ENCODE measurements at regions not wholly inside any gene's neighbourhood (a gene's known extent, or its start where the extent isn't known, plus 50 kb on each side); places are given as distances from the start of the nearest gene placed in this dataset.
A peak's percentile ranks its signal among the peaks of the same experiment; 100 is the strongest.
"Not testable (repeated sequence)": the region's sequence is repeated elsewhere in the genome, so short reads cannot be mapped to it uniquely, and the experiment has no call there.

DNA sequence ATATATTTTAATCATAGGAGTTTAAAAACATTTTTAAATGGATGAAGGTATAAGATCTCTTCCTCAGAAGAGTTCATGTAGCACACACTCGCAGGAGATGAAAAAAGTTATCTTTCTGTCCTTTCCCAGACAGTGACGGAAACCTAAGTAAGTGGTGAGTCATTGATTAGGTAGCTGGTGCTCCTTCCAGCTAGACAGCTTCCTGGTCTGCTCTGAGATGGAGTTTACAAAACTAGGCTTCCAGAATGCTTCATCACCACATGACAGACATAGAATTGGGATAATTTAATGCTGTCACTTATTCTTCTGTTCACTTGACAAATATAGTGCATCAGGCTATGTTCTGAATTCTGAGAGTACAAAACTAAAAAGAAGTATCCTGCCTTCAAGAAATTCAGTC is 2393.0 kb upstream of the C9orf72 start:
- no peak for DNase-seq (ENCODE audit: low read depth in 2 of 2)

GRCh38 chr9:29968831-29969230 is 2395.6 kb upstream of the C9orf72 start:
- DNase-seq (ENCODE audit: low read depth in 2 of 2) = no peak

- no peak for DNase-seq (ENCODE audit: low read depth in 2 of 2)
These were observed 2396.1 kb upstream of the C9orf72 start for GRCh38 chr9:29969408-29969807.

DNA sequence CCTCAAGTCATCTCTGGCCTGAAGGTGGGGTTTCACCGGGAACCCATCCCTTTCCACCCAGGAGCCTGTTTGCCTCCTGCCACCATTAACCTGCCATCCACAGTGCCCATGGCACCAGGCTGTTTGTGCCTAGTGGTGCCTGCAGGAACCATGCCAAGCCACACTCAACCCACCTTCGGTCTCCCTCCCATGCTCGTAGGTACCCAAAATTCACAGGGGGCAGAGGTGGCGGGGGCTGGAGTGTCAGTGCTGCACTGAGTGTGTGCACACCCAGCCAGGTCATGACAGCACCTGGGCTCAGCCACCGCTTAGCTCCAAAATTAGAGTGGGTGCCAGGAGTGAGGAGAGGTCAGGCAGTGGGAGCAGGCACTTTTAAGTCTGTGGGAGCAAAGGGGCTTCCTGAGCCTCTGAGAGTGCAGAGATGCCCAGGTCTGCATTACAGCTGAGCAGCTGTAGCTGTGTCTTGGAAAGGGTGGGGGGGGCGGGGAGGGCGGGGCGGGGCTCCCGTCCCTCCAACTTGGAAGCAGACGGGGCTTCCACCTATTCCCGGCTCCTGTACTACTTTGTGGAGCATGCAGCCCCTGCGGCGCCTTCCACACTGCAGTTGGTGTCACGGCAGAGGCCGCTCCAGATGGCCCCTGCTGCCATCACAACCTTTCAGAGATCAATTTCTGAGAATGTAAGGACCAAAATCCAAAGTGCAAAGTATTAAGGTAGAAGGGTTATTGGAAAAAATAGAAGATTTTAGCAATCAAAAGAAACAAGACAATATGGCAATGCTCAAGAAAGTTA is 2396.8 kb upstream of the C9orf72 start:
- no peak for DNase-seq (ENCODE audit: low read depth in 2 of 2)

DNA sequence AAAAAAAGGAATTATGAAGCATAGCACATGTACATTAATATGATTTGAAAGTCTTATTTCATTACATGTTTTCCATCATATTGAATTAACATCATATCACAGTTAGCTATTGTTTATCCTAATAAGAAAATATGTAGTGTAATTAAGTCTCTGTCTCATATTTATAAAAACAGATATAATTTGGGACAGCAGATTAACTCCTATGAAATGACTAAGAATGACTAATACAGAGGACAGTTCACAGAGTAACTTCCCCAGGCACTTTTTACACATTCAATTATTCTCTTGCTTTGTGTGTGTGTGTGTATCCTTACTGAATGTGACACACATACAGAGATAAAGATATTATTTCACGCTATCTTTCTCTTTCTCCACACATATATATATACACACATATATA is 2400.9 kb upstream of the C9orf72 start:
- DNase-seq (ENCODE audit: low read depth in 2 of 2) = no peak

DNA sequence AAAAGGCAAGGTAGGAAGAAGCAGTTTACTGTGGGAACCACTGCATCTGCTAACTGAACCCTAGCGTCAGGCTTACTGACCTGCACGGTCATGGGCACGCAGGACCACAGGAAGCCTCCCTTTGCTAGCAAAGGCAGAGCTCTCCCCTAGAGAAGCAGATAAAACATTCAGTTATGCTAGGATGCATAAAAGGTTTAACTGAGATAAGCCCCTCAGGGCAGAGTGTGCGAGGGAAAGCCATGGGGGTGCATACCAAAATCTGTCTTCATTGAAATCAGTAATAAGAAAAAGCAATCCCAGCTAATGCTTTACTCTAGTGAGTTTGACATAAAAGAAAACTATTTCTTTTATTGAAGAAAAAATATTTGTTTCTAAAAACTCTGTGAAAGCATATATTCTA is 2403.7 kb upstream of the C9orf72 start:
- no peak for DNase-seq (ENCODE audit: low read depth in 2 of 2)

DNA sequence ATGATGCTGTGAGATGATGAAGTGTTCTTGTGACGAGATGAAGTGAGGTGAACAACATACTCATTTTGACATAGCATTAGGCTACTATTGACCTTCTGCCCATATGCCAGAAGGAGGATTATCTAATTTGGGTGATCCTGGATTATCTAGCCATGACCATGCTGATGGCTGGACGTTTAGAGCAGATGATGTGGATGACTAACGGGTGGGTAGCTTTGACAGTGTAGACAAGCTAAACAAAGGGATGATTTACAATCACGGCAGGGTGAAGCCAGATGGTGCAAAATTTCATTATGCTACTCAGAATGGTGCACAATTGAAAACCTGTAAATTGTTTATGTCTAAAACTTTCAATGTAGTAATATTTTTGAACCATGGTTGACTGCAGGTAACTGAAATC is 2403.4 kb upstream of the ACO1 start:
- no peak for DNase-seq (ENCODE audit: low read depth in 2 of 2)

DNA sequence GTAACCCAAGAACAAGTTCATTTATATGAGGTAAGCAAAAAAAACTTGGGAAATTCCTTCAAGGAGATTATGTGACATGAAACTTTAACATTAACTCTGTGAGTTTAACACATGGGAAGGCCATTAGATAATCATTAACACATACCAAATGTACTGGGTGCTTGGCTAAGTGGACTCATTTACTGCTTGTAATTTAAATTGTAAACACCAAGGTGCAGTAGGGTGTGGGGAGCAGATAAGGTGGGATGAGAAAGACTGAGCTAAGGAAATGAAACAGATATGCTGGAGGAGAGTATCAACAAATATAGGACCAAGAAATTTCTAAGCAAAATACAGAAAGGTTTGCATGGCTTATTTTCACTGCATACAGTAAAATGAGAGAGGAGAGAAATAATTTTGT is 2384.8 kb upstream of the ACO1 start:
- no peak for DNase-seq (ENCODE audit: low read depth in 2 of 2)

DNA sequence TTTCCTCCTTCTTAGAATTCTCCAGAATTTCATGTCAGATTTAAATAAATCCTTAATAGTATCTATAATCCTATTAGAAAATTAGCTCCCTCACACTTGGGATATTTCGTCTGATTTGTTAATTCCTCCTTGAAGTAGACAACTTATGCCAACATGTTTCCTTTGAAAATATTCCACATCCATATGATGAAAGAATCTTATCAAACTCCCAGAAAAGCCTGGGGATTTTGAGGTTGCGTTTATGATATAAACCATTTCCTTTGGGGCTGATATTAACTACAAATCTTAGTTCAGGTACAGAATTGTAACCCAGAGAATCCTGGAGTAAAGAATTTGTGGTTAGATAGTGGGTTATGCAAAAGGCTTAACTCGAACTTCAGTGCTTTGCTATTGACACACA is 2373.8 kb upstream of the ACO1 start:
- no peak for DNase-seq (ENCODE audit: low read depth in 2 of 2)

- DNase-seq (ENCODE audit: low read depth in 2 of 2) = no peak
These were observed 2371.8 kb upstream of the ACO1 start for GRCh38 chr9:30012622-30013021.

DNA sequence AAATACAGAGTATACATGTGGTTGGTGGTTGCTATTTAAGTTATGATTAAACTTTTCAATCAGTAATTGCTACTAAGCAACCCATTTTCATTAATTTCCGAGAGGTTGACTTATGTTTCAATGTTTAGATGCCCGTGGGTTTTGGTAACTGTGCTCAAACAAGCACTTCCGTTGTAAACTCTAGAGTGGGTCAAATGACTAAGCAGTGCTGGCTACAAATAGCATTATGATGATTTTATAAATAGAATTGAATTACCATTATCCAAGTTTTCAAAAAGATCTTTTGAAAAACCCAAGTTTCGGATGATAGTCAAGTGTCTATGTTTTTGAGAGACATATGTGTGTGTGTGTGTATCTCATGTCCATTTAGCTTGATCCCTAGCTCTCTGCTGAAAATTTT is 2369.4 kb upstream of the ACO1 start:
- no peak for DNase-seq (ENCODE audit: low read depth in 2 of 2)

- DNase-seq (ENCODE audit: low read depth in 2 of 2) = no peak
These were observed 2364.3 kb upstream of the ACO1 start for GRCh38 chr9:30020161-30020560.

GRCh38 chr9:30035761-30036160 is 2348.7 kb upstream of the ACO1 start:
- no peak for DNase-seq (ENCODE audit: low read depth in 2 of 2)

GRCh38 chr9:30036558-30036957 is 2347.9 kb upstream of the ACO1 start:
- no peak for DNase-seq (ENCODE audit: low read depth in 2 of 2)

- no peak for DNase-seq (ENCODE audit: low read depth in 2 of 2)
These were observed 2344.7 kb upstream of the ACO1 start for GRCh38 chr9:30039712-30040111.

DNA sequence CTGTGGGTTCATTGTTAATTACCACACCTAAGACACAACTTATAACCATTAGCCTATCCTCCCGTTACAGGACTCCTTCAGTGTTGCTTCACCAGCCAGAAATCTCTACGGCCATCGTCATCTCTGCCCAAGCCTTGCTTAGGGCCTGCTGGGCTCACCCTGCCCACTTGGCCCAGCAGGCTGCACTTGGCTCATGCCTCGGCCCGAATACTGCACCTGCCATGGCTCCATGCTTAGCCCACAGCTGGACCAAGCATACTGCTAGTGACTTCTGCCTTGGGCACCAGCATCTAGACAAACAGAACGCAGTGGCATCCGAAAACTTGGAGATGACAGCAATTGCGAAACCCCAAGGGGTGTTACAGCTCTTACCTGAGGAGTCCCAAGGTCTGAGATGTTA is 2336.0 kb upstream of the ACO1 start:
- DNase-seq (ENCODE audit: low read depth in 2 of 2) = no peak

- no peak for DNase-seq (ENCODE audit: low read depth in 2 of 2)
These were observed 2326.0 kb upstream of the ACO1 start for GRCh38 chr9:30058463-30058862.

DNA sequence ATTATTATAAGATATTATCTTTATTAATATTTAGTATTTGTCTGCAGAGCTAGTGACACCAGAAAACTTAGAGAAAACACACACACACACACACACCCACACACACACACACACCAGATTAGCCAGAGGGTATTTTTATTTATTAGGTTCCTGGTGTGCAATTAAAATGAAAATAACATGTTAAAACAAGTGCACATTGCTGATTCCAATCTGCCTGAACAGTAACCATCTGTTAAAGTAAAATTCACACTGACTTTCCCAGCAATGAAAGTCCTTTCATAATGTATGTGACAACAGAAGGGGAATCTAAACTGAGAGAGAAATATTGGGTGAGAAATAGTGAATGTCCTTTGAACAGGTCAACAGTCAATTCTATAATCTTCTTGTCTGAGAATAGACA is 2323.5 kb upstream of the ACO1 start:
- DNase-seq (ENCODE audit: low read depth in 2 of 2) = no peak

GRCh38 chr9:30065888-30066287 is 2318.6 kb upstream of the ACO1 start:
- no peak for DNase-seq (ENCODE audit: low read depth in 2 of 2)

GRCh38 chr9:30069236-30069635 is 2315.2 kb upstream of the ACO1 start:
- DNase-seq (ENCODE audit: low read depth in 2 of 2) = not testable (repeated sequence)

DNA sequence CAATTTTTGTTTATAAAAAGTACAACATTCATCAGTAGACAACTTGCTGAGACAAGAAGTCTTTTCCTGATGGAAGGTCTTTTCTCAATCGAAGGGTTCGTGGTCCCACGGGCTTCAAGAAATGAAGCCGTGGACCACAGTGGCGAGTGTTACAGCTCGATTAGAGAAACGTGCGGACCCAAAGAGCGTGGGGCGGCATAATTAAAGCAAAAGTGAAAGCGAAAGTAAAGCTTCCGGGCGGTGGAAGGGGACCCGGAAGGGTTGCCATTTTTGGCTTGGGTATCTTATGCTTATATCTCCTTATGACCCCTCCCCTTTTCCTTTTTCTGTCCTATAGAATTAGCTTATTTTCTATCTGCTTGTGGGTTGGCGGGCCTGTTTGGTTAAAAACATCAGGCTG is 2309.4 kb upstream of the ACO1 start:
- DNase-seq (ENCODE audit: low read depth in 2 of 2) = no peak

DNA sequence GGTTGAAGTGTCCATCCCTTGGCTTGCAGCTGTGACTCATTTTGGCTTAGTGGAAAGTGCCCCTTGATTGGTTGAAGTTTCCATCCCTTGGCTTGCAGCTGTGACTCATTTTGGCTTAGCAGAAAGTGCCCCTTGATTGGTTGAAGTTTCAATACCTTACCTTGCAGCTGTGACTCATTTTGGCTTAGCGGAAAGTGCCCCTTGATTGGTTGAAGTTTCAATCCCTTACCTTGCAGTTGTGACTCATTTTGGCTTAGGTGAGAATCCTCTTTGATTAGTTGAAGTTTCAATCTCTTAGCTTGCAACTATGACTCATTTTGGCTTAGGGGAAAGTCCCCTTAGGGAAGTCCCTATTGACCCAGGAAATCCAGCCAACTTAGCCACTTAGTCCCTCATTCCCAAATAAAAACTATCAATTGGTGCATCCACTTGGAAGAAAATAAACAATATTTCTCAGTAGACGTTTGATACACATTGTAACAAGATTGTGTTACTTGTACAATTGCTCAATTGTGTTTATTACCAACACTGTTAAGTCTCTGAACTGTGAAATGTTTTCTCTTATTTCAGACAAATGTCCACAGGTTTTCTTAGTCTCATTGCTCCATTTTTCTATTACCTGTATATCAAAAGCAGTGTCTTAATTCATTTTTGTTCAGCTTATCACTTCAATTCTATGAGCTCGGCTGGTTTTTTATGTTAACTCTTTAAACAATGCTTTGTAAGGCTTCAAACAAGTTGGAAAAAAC is 2308.8 kb upstream of the ACO1 start:
- peak; percentile 28 to 30 for DNase-seq (ENCODE audit: low read depth in 2 of 2)

GRCh38 chr9:30078195-30078594 is 2306.2 kb upstream of the ACO1 start:
- no peak for DNase-seq (ENCODE audit: low read depth in 2 of 2)

Measured in stimulated activated CD4-positive, alpha-beta T cell treated with anti-CD3 and anti-CD28 coated beads, Interleukin-15, amount 100 ng/mL, for 48 hours (primary cell).